Cardiac muscle cell (in vitro differentiated cells and primary cell): ENCODE measurements at regions not wholly inside any gene's neighbourhood (a gene's known extent, or its start where the extent isn't known, plus 50 kb on each side); places are given as distances from the start of the nearest gene placed in this dataset.
"Not testable (repeated sequence)": the region's sequence is repeated elsewhere in the genome, so short reads cannot be mapped to it uniquely, and the experiment has no call there.

Source experiments
- DNase-seq, 2 donors: peaks; one replicate each; pipeline versions ENCODE4 v3.0.0 to v3.0.0-alpha.2; 2010 to 2017; ENCODE audit warnings: low read depth in 1 of 2, low spot score in 1 of 2
- H3K27ac ChIP-seq: fragments of 200-600 bp; sonication (generic); 2 replicates; pipeline ENCODE4 v1.5.1; 2016
- H3K27me3 ChIP-seq: fragments of 200-600 bp; sonication (generic); 2 replicates; pipeline ENCODE4 v1.6.0; 2016; ENCODE audit warnings: control low read depth
- H3K36me3 ChIP-seq: fragments of 200-600 bp; sonication (generic); 2 replicates; pipeline ENCODE4 v1.5.1; 2016; ENCODE audit warnings: control low read depth
- H3K4me1 ChIP-seq: fragments of 200-600 bp; sonication (generic); 2 replicates; pipeline ENCODE4 v1.8.1; 2017; ENCODE audit warnings: low read depth, mild to moderate bottlenecking, mixed run types
- H3K4me3 ChIP-seq: fragments of 200-600 bp; sonication (generic); 2 replicates; pipeline ENCODE4 v1.5.1; 2016; ENCODE audit warnings: mild to moderate bottlenecking
- H3K9me3 ChIP-seq: fragments of 200-600 bp; sonication (generic); 2 replicates; pipeline ENCODE4 v1.5.1; 2017; ENCODE audit warnings: low read depth, mild to moderate bottlenecking, control low read depth
- TF ChIP-seq, protein P1 (sequence below): IDR thresholded peaks from 2 replicates; pipeline ENCODE4 v1.5.1; 2012; ENCODE audit warnings: low read depth, mild to moderate bottlenecking, low read length

DNA sequence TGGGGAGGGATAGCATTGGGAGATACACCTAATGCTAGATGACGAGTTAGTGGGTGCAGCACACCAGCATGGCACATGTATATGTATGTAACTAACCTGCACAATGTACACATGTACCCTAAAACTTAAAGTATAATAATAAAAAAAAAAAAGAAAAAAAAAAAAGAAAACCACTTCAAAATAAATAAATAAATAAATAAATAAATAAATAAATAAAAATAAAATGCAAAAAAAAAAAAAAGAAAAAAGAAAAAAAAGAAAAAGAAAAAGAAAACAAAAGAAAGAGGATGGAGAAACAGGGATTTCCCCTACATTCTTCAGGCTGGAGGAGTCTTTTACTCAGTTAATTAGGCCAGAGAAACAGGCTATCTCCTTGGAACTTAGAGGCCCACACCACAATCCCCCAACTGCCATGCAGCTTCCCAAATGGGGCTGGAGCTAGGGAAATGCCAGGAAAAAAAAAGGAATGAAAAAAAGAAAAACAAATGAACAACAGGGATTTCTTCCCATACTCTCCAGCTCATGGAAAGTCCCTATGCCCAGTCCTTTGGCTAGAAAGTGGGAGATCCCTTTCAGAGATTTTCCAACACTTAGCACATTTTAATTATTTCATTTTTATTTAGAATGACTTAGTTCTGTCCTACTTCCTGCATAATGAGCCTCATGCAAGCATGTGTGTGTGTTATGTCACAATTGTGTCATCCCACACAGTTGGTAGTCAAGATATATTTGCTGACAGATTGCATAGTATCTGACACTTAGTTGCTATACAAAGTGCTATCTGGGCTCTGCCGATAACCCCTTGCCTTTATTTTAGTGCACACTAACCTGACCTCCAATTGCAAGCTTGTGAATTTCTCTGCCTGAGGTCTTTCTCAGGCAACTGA lies 486.4 kb downstream of the PLPP3 start:
- DNase-seq = peak; percentile 42 to 52
- TF ChIP-seq, protein P1, sequence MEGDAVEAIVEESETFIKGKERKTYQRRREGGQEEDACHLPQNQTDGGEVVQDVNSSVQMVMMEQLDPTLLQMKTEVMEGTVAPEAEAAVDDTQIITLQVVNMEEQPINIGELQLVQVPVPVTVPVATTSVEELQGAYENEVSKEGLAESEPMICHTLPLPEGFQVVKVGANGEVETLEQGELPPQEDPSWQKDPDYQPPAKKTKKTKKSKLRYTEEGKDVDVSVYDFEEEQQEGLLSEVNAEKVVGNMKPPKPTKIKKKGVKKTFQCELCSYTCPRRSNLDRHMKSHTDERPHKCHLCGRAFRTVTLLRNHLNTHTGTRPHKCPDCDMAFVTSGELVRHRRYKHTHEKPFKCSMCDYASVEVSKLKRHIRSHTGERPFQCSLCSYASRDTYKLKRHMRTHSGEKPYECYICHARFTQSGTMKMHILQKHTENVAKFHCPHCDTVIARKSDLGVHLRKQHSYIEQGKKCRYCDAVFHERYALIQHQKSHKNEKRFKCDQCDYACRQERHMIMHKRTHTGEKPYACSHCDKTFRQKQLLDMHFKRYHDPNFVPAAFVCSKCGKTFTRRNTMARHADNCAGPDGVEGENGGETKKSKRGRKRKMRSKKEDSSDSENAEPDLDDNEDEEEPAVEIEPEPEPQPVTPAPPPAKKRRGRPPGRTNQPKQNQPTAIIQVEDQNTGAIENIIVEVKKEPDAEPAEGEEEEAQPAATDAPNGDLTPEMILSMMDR = no peak
- peaks cover 14% of the 10 kb centered on the region for H3K4me1 ChIP-seq

DNA sequence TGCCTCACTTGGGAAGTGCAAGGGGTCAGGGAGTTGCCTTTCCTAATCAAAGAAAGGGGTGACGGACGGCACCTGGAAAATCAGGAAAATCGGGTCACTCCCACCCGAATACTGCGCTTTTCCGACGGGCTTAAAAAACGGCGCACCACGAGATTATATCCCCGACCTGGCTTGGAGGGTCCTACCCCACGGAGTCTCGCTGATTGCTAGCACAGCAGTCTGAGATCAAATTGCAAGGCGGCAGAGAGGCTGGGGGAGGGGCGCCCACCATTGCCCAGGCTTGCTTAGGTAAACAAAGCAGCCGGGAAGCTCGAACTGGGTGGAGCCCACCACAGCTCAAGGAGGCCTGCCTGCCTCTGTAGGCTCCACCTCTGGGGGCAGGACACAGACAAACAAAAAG lies 489.5 kb downstream of the PLPP3 start:
- not testable (repeated sequence) for H3K4me3 ChIP-seq, H3K27me3 ChIP-seq, DNase-seq

More for the DNA sequence above, 486.4 kb downstream of the PLPP3 start:
- no peak overlapping the region for H3K4me3 ChIP-seq
- H3K9me3 ChIP-seq = no peaks in the 10 kb centered on the region
- peak overlapping the region; percentile 0 for H3K27ac ChIP-seq
- H3K27me3 ChIP-seq = no peaks in the 10 kb centered on the region
- no peaks in the 10 kb centered on the region for H3K36me3 ChIP-seq

DNA sequence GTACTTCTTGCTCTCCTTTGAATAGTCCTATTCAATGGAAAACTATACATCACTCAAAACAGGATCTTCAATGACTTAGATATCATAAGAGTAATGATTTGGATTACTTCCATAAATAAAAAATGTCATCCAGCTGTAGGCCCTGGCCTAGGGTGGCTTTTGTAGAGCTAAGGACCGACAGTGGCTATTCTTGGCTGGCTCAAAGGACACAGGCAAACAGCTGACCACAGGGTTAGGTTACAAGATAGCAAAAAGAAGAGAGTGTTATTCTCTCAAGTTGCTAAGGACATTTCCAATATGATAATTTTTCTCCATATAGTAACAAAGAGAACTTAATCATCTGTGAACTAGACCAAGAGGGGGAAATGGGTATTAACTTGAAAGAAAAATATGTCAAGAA lies 495.1 kb downstream of the PLPP3 start:
- Histone ChIP-seq H3K4me1 (peaks cover 5% of the 10 kb centered on the region), H3K27ac (no peak overlapping the region), H3K4me3 (no peak overlapping the region), H3K27me3 (no peaks in the 10 kb centered on the region), H3K9me3 (no peaks in the 10 kb centered on the region), H3K36me3 (no peaks in the 10 kb centered on the region)
- no peak for DNase-seq
- TF ChIP-seq, protein P1 = no peak

More for the DNA sequence above, 489.5 kb downstream of the PLPP3 start:
- H3K9me3 ChIP-seq, H3K27ac ChIP-seq, H3K36me3 ChIP-seq: not testable (repeated sequence)
- peaks cover 14% of the 10 kb centered on the region for H3K4me1 ChIP-seq

DNA sequence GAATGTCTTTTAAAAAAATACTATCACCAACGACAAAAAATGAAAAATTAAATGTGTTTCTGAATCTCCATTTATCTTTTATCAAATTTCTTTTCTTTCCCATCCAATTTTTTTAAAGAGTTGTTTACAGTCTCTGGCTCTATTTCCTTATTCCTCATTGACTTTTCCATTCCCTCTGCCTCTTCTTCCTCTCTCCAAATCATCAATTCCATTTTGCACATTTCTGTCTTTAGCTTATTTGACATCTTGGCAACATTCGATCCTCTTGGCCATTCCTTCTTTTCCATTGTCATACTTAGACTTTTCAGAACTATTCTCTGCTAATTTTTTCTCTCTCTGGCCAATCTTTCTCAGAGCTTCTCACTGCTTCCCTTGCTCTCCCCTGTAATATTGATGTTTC lies 497.6 kb downstream of the PLPP3 start:
- H3K36me3 ChIP-seq = no peaks in the 10 kb centered on the region
- no peak overlapping the region for H3K4me3 ChIP-seq
- no peaks in the 10 kb centered on the region for H3K9me3 ChIP-seq
- H3K27ac ChIP-seq = no peak overlapping the region
- no peak for DNase-seq
- no peaks in the 10 kb centered on the region for H3K27me3 ChIP-seq
- TF ChIP-seq, protein P1 = no peak
- H3K4me1 ChIP-seq = peaks cover 5% of the 10 kb centered on the region

DNA sequence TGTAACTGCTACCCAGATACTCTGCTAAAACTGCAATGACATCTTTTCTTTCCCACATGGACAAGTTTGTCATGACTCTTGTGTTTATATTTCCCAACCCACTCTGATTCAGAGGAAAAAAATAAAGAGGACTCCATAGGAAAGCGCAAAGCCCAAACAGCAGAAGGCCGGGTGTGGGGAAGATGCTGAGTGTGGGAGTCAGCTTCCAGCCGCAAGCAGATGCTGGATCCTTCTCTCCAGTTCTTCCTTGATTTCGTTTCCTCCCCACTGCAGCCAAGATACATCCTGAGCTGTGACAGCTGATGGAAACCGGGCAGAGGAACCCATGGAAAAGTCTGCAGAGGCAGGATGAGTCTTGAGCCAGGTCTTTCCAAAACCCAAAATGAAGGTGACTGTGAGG lies 498.2 kb downstream of the PLPP3 start:
- TF ChIP-seq, protein P1 = no peak
- H3K27ac ChIP-seq = no peak overlapping the region
- no peaks in the 10 kb centered on the region for H3K36me3 ChIP-seq
- DNase-seq = peak in 1 of 2 donors; percentile 76
- H3K4me3 ChIP-seq = no peak overlapping the region
- H3K27me3 ChIP-seq = no peaks in the 10 kb centered on the region
- H3K9me3 ChIP-seq = no peaks in the 10 kb centered on the region
- H3K4me1 ChIP-seq = peaks cover 5% of the 10 kb centered on the region

DNA sequence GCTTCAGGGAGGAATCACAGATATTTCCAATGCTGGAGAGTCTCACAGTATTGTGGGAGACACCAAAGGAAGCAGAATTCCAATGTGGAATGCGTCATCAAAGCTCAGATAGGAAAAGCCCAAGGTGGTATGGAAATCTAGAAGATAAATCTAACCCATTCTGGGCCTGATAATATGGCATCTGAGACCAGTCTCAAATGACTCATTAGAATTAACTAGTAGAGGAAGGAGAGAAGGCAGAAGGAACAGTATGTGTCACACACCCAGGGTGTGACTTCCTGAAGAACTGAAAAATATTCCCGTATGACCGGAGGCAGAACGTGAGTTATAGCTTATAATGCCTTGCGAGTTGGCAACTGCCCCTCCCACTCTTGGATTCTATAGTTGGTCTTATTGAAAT lies 499.2 kb downstream of the PLPP3 start:
- Histone ChIP-seq H3K9me3 (no peaks in the 10 kb centered on the region), H3K27me3 (no peaks in the 10 kb centered on the region), H3K4me3 (no peak overlapping the region), H3K36me3 (no peaks in the 10 kb centered on the region), H3K27ac (no peak overlapping the region), H3K4me1 (peaks cover 5% of the 10 kb centered on the region)
- TF ChIP-seq, protein P1 = no peak
- no peak for DNase-seq
